ENCODE measurements at regions not wholly inside any gene's neighbourhood (a gene's known extent, or its start where the extent isn't known, plus 50 kb on each side); places are given as distances from the start of the nearest gene placed in this dataset.

GRCh38 chr14:81584495-81584894 is 50.8 kb upstream of the SEL1L start:
- Histone ChIP-seq H4K20me1 (ENCODE audit: insufficient read depth, low read length) (no peaks in the 10 kb centered on the region), H3K4me2 (replicated peaks; ENCODE audit: extremely low read depth, low read length, poor library complexity, severe bottlenecking) (no peak overlapping the region), H3K9me3 (replicated peaks in 1 of 2; ENCODE audit: control insufficient read depth in 1 of 2, insufficient read depth in 1 of 2, low read length in 2 of 2) (peaks cover 6 to 7% of the 10 kb centered on the region in 2 donors), H2AFZ (ENCODE audit: insufficient read depth, low read depth, low read length, poor library complexity, severe bottlenecking) (no peak overlapping the region), H3K27ac (ENCODE audit: low read depth in 1 of 2, low read length in 2 of 2) (no peak overlapping the region), H3K4me1 (ENCODE audit: control insufficient read depth in 1 of 2, insufficient read depth in 2 of 2, low read length in 2 of 2) (no peaks in the 10 kb centered on the region), H3K4me3 (replicated peaks in 1 of 3; ENCODE audit: low read depth in 2 of 3, low read length in 3 of 3) (no peak overlapping the region), H3K79me2 (ENCODE audit: insufficient read depth, low read length) (no peaks in the 10 kb centered on the region), H3K9ac (ENCODE audit: insufficient read depth, low read length, poor library complexity, severe bottlenecking) (no peak overlapping the region), H3K36me3 (replicated peaks in 1 of 2; ENCODE audit: control insufficient read depth in 1 of 2, insufficient read depth in 2 of 2, low read length in 2 of 2) (no peaks in the 10 kb centered on the region), H3K27me3 (ENCODE audit: control insufficient read depth in 2 of 2, insufficient read depth in 2 of 2, low read length in 2 of 2) (no peaks in the 10 kb centered on the region)
- Mint-ChIP-seq H3K27me3 (ENCODE audit: low read depth in 3 of 3) (peaks cover 0 to 4% (median 4%) of the 10 kb centered on the region in 3 donors), H3K9me3 (peaks cover 0 to 13% (median 5%) of the 10 kb centered on the region in 7 donors), H3K4me1 (peaks cover 2% of the 10 kb centered on the region), H3K27ac (no peak overlapping the region), H3K4me3 (no peak overlapping the region), H3K36me3 (no peaks in the 10 kb centered on the region)
- no peak for DNase-seq
- no peak for TF ChIP-seq CTCF (IDR thresholded peaks at IDR 0.05)
- no CpG with 5 or more reads among the region's 2 CpGs for WGBS (ENCODE audit: insufficient coverage)
- intact Hi-C loops (cut with micrococcal nuclease): no loop called here

GRCh38 chr14:81589381-81590065 is 55.9 kb upstream of the SEL1L start:
- no peak overlapping the region for H3K4me2 ChIP-seq (replicated peaks; ENCODE audit: extremely low read depth, low read length, poor library complexity, severe bottlenecking)
- H3K79me2 ChIP-seq (ENCODE audit: insufficient read depth, low read length): no peaks in the 10 kb centered on the region
- no peak overlapping the region for H3K27ac ChIP-seq (ENCODE audit: low read depth in 1 of 2, low read length in 2 of 2)
- Mint-ChIP-seq H3K4me1 (peaks cover 2% of the 10 kb centered on the region), H3K9me3 (peaks cover 0 to 4% (median 0%) of the 10 kb centered on the region in 7 donors), H3K4me3 (no peak overlapping the region), H3K27me3 (ENCODE audit: low read depth in 3 of 3) (peaks cover 0 to 4% (median 2%) of the 10 kb centered on the region in 3 donors), H3K36me3 (no peaks in the 10 kb centered on the region), H3K27ac (no peak overlapping the region)
- intact Hi-C loops (cut with micrococcal nuclease): no loop called here
- H3K4me1 ChIP-seq (ENCODE audit: control insufficient read depth in 1 of 2, insufficient read depth in 2 of 2, low read length in 2 of 2): no peaks in the 10 kb centered on the region
- no peaks in the 10 kb centered on the region for H3K27me3 ChIP-seq (ENCODE audit: control insufficient read depth in 2 of 2, insufficient read depth in 2 of 2, low read length in 2 of 2)
- no peak for TF ChIP-seq CTCF (IDR thresholded peaks at IDR 0.05)
- no peak overlapping the region for H3K9ac ChIP-seq (ENCODE audit: insufficient read depth, low read length, poor library complexity, severe bottlenecking)
- 100% methylated on average over 2 of the region's 7 CpGs for WGBS (ENCODE audit: insufficient coverage)
- no peaks in the 10 kb centered on the region for H4K20me1 ChIP-seq (ENCODE audit: insufficient read depth, low read length)
- H3K9me3 ChIP-seq (replicated peaks in 1 of 2; ENCODE audit: control insufficient read depth in 1 of 2, insufficient read depth in 1 of 2, low read length in 2 of 2): no peaks in the 10 kb centered on the region
- no peaks in the 10 kb centered on the region for H3K36me3 ChIP-seq (replicated peaks in 1 of 2; ENCODE audit: control insufficient read depth in 1 of 2, insufficient read depth in 2 of 2, low read length in 2 of 2)
- no peak overlapping the region for H2AFZ ChIP-seq (ENCODE audit: insufficient read depth, low read depth, low read length, poor library complexity, severe bottlenecking)
- no peak overlapping the region for H3K4me3 ChIP-seq (replicated peaks in 1 of 3; ENCODE audit: low read depth in 2 of 3, low read length in 3 of 3)
- DNase-seq: no peak

Measured in CD14-positive monocyte (primary cell).